GM23338 (cell line): ENCODE measurements at regions not wholly inside any gene's neighbourhood (a gene's known extent, or its start where the extent isn't known, plus 50 kb on each side); places are given as distances from the start of the nearest gene placed in this dataset.

ENCODE experiments used
- ATAC-seq: fragments of 200-7000 bp; cut with Tn5 transposase; 3 replicates; pipeline ENCODE4 v1.9.1; 2020
- DNase-seq: peaks from one replicate; pipeline ENCODE4 v3.0.0-alpha.2; 2015; ENCODE audit warnings: low spot score
- H2AFZ ChIP-seq: fragments of 200-600 bp; sonication (generic); 2 replicates; pipeline ENCODE4 v1.8.0; 2016; ENCODE audit warnings: antibody characterized with exemption, mild to moderate bottlenecking, moderate library complexity
- H3F3A ChIP-seq: fragments of 200-600 bp; sonication (generic); replicated peaks from 2 replicates; pipeline ENCODE4 v1.8.0; 2017; ENCODE audit warnings: antibody characterized with exemption, mixed run types, low read depth
- H3K27ac ChIP-seq: fragments of 200-600 bp; sonication (generic); 2 replicates; pipeline ENCODE4 v1.6.1; 2016; ENCODE audit warnings: low read depth
- H3K27me3 ChIP-seq: fragments of 200-600 bp; sonication (generic); 2 replicates; pipeline ENCODE4 v1.8.0; 2016; ENCODE audit warnings: mild to moderate bottlenecking, mixed run types, moderate library complexity; ENCODE audit not compliant: insufficient read depth
- H3K36me3 ChIP-seq: fragments of 200-600 bp; sonication (generic); 2 replicates; pipeline ENCODE4 v1.8.0; 2016; ENCODE audit warnings: mild to moderate bottlenecking; ENCODE audit not compliant: insufficient read depth
- H3K4me1 ChIP-seq: fragments of 200-600 bp; sonication (generic); 2 replicates; pipeline ENCODE4 v1.8.0; 2016; ENCODE audit warnings: mild to moderate bottlenecking, moderate library complexity; ENCODE audit not compliant: insufficient read depth
- H3K4me2 ChIP-seq: fragments of 200-600 bp; sonication (generic); 2 replicates; pipeline ENCODE4 v1.7.1; 2017; ENCODE audit warnings: mixed run types
- H3K4me3 ChIP-seq: fragments of 200-600 bp; sonication (generic); 2 replicates; pipeline ENCODE4 v1.6.1; 2016; ENCODE audit warnings: mixed run types
- H3K79me2 ChIP-seq: fragments of 200-600 bp; sonication (generic); replicated peaks from 2 replicates; pipeline ENCODE4 v1.8.0; 2017; ENCODE audit warnings: mild to moderate bottlenecking; ENCODE audit not compliant: insufficient read depth
- H3K9me2 ChIP-seq: fragments of 200-600 bp; sonication (generic); 2 replicates; pipeline ENCODE4 v1.8.0; 2017; ENCODE audit not compliant: insufficient read depth
- H4K20me1 ChIP-seq: fragments of 200-600 bp; sonication (generic); replicated peaks from 2 replicates; pipeline ENCODE4 v1.8.0; 2017; ENCODE audit warnings: mild to moderate bottlenecking; ENCODE audit not compliant: insufficient read depth
- H3K27ac Mint-ChIP-seq: 2 replicates; pipeline ENCODE4 v1.8.0; 2020; ENCODE audit warnings: inconsistent platforms, mild to moderate bottlenecking, moderate library complexity, mixed read lengths
- H3K27me3 Mint-ChIP-seq: 3 replicates; pipeline ENCODE4 v1.8.0; 2022; ENCODE audit warnings: low read depth, mild to moderate bottlenecking, moderate library complexity, mixed read lengths, inconsistent platforms; ENCODE audit not compliant: insufficient read depth, poor library complexity
- H3K36me3 Mint-ChIP-seq: 3 replicates; pipeline ENCODE4 v1.8.0; 2021; ENCODE audit warnings: low read depth, mild to moderate bottlenecking, inconsistent platforms, moderate library complexity, mixed read lengths
- H3K4me1 Mint-ChIP-seq: 3 replicates; pipeline ENCODE4 v1.8.0; 2020; ENCODE audit warnings: mild to moderate bottlenecking, inconsistent platforms, mixed read lengths
- H3K4me3 Mint-ChIP-seq: 3 replicates; pipeline ENCODE4 v1.8.0; 2021; ENCODE audit warnings: moderate library complexity, mild to moderate bottlenecking, inconsistent platforms, mixed read lengths
- H3K9me3 Mint-ChIP-seq: 3 replicates; pipeline ENCODE4 v1.8.0; 2020; ENCODE audit warnings: moderate library complexity, mild to moderate bottlenecking, inconsistent platforms, mixed read lengths
- CTCF ChIP-seq, 2 experiments: fragments of 200-600 bp in 1 of 2; sonication (generic) in 1 of 2; conservative IDR thresholded peaks; 2 replicates each; pipeline versions ENCODE4 v1.5.1 to v1.6.1; 2016 to 2017; ENCODE audit warnings: antibody characterized with exemption in 2 of 2, low read depth in 2 of 2, mild to moderate bottlenecking in 2 of 2, moderate library complexity in 1 of 2
- EZH2 ChIP-seq: fragments of 200-600 bp; sonication (generic); IDR thresholded peaks from one replicate; pipeline ENCODE4 v1.8.0; 2017; ENCODE audit warnings: antibody characterized with exemption, mild to moderate bottlenecking, low read depth; ENCODE audit not compliant: unreplicated experiment
- EZH2phosphoT487 ChIP-seq: fragments of 200-600 bp; sonication (generic); IDR thresholded peaks from one replicate; pipeline ENCODE4 v1.8.1; 2018; ENCODE audit warnings: antibody characterized with exemption; ENCODE audit not compliant: unreplicated experiment
- NANOG ChIP-seq: IDR thresholded peaks from 2 replicates; pipeline ENCODE4 v1.6.1; 2016; ENCODE audit warnings: antibody characterized with exemption, borderline replicate concordance
- STAT1 ChIP-seq: IDR thresholded peaks from one replicate; pipeline ENCODE4 v1.6.1; 2016; ENCODE audit warnings: antibody characterized with exemption; ENCODE audit not compliant: unreplicated experiment
- ZNF114 ChIP-seq: fragments of 250-450 bp; sonication (Bioruptor Pico); IDR thresholded peaks from 2 replicates; pipeline ENCODE4 v1.5.0; 2020; ENCODE audit warnings: mild to moderate bottlenecking, moderate library complexity
- ZNF462 ChIP-seq: fragments of 250-450 bp; sonication (Bioruptor Pico); IDR thresholded peaks from 2 replicates; pipeline ENCODE4 v1.5.0; 2020; ENCODE audit warnings: mild to moderate bottlenecking, moderate library complexity

- TF ChIP-seq ZNF462 (CRISPR knock-in tag) (no peak), CTCF (conservative IDR thresholded peaks at IDR 0.05; ENCODE audit: low read depth in 2 of 2) (no peak), NANOG (no peak)
These were observed 1379.7 kb downstream of the CDH11 start (continued) for GRCh38 chr16:63742150-63742549.

- Histone ChIP-seq H3K9me2 (peaks cover 8% of the 10 kb centered on the region), H3K4me1 (no peaks in the 10 kb centered on the region), H3K79me2 (no peaks in the 10 kb centered on the region), H2AFZ (no peak overlapping the region), H3K27me3 (no peaks in the 10 kb centered on the region), H3K4me3 (no peak overlapping the region), H3K27ac (no peak overlapping the region), H3F3A (no peaks in the 10 kb centered on the region), H4K20me1 (no peaks in the 10 kb centered on the region), H3K36me3 (no peaks in the 10 kb centered on the region), H3K4me2 (no peak overlapping the region)
- ATAC-seq: no peak
- no peaks in the 10 kb centered on the region for H3K27me3 Mint-ChIP-seq
- no peaks in the 10 kb centered on the region for H3K4me1 Mint-ChIP-seq
- no peak for DNase-seq
- no peaks in the 10 kb centered on the region; the same call in 2 of the 3 replicates for H3K9me3 Mint-ChIP-seq
- no peak overlapping the region for H3K4me3 Mint-ChIP-seq
- no peaks in the 10 kb centered on the region for H3K36me3 Mint-ChIP-seq
- H3K27ac Mint-ChIP-seq: no peak overlapping the region
- no peak for TF ChIP-seq ZNF114 (CRISPR knock-in tag)
- TF ChIP-seq ZNF462 (CRISPR knock-in tag): no peak
- TF ChIP-seq STAT1: no peak
- no peak for TF ChIP-seq EZH2
- TF ChIP-seq EZH2phosphoT487: no peak
These were observed 1384.2 kb downstream of the CDH11 start for GRCh38 chr16:63737633-63738032.
